ENCODE measurements at regions not wholly inside any gene's neighbourhood (a gene's known extent, or its start where the extent isn't known, plus 50 kb on each side); places are given as distances from the start of the nearest gene placed in this dataset.

GRCh38 chr13:110028311-110028710 is 241.9 kb upstream of the IRS2 start:
- Histone ChIP-seq H2BK20ac (ENCODE audit: low read depth, low read length, poor library complexity, severe bottlenecking) (no peak overlapping the region), H4K5ac (ENCODE audit: insufficient read length, low read depth, low read length) (no peak overlapping the region), H4K8ac (replicated peaks; ENCODE audit: insufficient read length, low read depth, low read length) (no peak overlapping the region), H3K18ac (ENCODE audit: insufficient read length, low read depth, low read length) (no peak overlapping the region), H3K4me1 (ENCODE audit: insufficient read depth, low read length) (no peaks in the 10 kb centered on the region), H3K23ac (ENCODE audit: insufficient read length, low read depth, low read length) (no peak overlapping the region), H3K9me3 (ENCODE audit: control insufficient read depth, low read depth, low read length) (no peaks in the 10 kb centered on the region), H3K27ac (ENCODE audit: insufficient read length, low read depth, low read length) (no peak overlapping the region), H3K14ac (ENCODE audit: insufficient read depth, low read length) (no peak overlapping the region), H3K23me2 (ENCODE audit: insufficient read length, low read depth, low read length, poor library complexity, severe bottlenecking) (no peaks in the 10 kb centered on the region), H3K4me2 (ENCODE audit: insufficient read depth, insufficient read length, low read length) (no peak overlapping the region), H2BK15ac (ENCODE audit: low read depth, low read length) (no peak overlapping the region), H4K91ac (ENCODE audit: insufficient read length, low read depth, low read length) (no peak overlapping the region), H3K56ac (ENCODE audit: insufficient read length, low read depth, low read length) (no peak overlapping the region), H4K20me1 (ENCODE audit: control insufficient read depth, insufficient read depth, insufficient read length) (no peaks in the 10 kb centered on the region), H3K4ac (ENCODE audit: low read depth, low read length) (no peak overlapping the region), H3K79me2 (ENCODE audit: insufficient read depth, low read length) (no peaks in the 10 kb centered on the region), H3T11ph (ENCODE audit: low read length) (no peak overlapping the region), H2BK5ac (ENCODE audit: insufficient read length, low read length) (no peak overlapping the region), H2BK12ac (ENCODE audit: insufficient read length, low read depth, low read length) (no peak overlapping the region), H2AFZ (ENCODE audit: low read length) (no peak overlapping the region), H3K79me1 (ENCODE audit: insufficient read depth, low read depth, low read length, poor library complexity, severe bottlenecking) (no peaks in the 10 kb centered on the region), H3K27me3 (ENCODE audit: insufficient read depth, low read length) (no peaks in the 10 kb centered on the region), H2AK5ac (ENCODE audit: insufficient read length, low read length) (no peak overlapping the region), H2BK120ac (ENCODE audit: low read depth, low read length, poor library complexity, severe bottlenecking) (no peak overlapping the region), H3K9ac (ENCODE audit: extremely low read depth, insufficient read length, low read length) (no peak overlapping the region)
- no peak for TF ChIP-seq CTCF (conservative IDR thresholded peaks at IDR 0.05)
- no peaks in the 10 kb centered on the region for H3K9me3 Mint-ChIP-seq
- no CpG with 5 or more reads among the region's 4 CpGs for WGBS (ENCODE audit: extremely low coverage, insufficient read length, low lambda C conversion rate)
- H3K27ac Mint-ChIP-seq, result no peak overlapping the region
- no peak for DNase-seq
- peaks cover 12 to 13% of the 10 kb centered on the region in 2 experiments for H3K4me1 Mint-ChIP-seq
- H3K4me3 Mint-ChIP-seq, result no peak overlapping the region; a peak in 1 of 5 replicates
- peaks cover 4% of the 10 kb centered on the region for H3K27me3 Mint-ChIP-seq (ENCODE audit: low read depth)
- no peaks in the 10 kb centered on the region for H3K36me3 Mint-ChIP-seq (ENCODE audit: insufficient read depth in 1 of 3, low read depth in 3 of 3)
